GM21360 (cell line): ENCODE measurements at regions not wholly inside any gene's neighbourhood (a gene's known extent, or its start where the extent isn't known, plus 50 kb on each side); places are given as distances from the start of the nearest gene placed in this dataset.
"Not testable (repeated sequence)": the region's sequence is repeated elsewhere in the genome, so short reads cannot be mapped to it uniquely, and the experiment has no call there.

ENCODE experiments used
- ATAC-seq: cut with Tn5 transposase; IDR thresholded peaks from one replicate; pipeline ENCODE4 v1.9.1; 2021; ENCODE audit warnings: mild to moderate bottlenecking, moderate library complexity; ENCODE audit not compliant: unreplicated experiment

DNA sequence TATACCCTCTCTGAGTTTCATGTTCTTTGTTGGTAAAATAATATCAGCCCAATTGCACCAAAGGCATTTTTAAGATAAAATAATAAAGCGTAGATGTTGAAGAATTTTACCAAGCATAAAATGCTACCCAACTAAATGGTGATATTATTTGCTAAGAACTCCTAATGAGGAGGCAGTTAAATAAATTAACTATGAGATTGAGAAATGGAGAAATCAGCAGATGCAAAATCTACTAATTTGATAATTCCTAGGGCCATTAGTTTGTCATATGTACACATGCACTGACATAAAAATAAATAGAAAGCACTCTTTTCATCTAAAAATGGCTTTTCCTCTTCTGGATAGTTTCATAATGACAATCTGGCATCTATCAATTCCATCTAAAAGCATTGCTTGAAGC, 681.5 kb upstream of the FAM98A start:
- no peak for ATAC-seq

GRCh38 chr2:34266908-34267697, 668.0 kb upstream of the FAM98A start:
- ATAC-seq = peak; percentile 98

DNA sequence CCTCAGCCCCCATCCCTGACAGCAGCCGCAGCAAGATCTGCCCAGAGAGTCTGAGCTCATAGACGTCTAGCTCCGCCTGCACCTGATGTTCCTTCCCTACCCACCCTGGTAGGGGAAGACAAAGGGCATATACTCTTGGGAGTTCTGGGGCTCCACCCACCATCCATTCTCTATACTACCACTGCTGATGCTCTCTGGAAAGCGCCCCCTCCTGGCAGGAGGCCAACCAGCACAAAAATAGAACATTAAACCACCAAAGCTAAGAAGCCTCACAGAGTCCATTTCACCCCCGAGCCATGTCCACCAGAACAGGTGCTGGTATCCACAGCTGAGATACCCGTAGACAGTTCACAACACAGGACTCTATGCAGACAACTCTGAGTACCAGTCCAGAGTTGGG, 662.6 kb upstream of the FAM98A start:
- ATAC-seq = no peak

DNA sequence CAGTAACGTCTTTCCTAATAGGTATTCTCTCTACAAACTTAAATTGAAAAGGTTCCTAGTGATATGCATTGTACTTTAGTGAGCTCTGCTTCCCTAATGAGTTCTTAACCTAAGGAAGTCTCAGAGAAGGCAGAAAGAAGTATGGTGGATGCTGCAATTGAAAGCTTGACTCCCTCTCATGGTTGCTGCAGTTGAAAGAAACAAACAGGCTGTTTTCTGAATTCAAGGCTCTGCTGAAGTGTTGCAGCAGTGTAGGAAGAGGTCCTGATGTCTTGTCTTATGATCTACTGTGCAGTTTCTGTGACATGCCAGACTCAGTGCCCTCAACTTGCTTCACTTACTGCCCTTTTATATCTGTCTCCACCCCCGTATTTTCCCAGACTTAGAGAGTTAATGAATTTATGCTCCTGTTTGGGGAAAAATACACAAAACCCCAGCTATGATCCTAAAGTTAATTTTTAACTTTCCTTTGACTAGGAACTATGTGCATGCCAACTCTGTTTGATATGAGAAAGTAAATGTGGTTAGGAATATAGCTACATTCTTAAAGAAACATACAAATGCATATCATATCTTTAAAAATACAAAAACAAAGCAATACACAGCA, 655.3 kb upstream of the FAM98A start:
- ATAC-seq = no peak

- no peak for ATAC-seq
These were observed 653.0 kb upstream of the FAM98A start for GRCh38 chr2:34252111-34252510.

- no peak for ATAC-seq
These were observed 652.5 kb upstream of the FAM98A start for GRCh38 chr2:34251578-34251977.

DNA sequence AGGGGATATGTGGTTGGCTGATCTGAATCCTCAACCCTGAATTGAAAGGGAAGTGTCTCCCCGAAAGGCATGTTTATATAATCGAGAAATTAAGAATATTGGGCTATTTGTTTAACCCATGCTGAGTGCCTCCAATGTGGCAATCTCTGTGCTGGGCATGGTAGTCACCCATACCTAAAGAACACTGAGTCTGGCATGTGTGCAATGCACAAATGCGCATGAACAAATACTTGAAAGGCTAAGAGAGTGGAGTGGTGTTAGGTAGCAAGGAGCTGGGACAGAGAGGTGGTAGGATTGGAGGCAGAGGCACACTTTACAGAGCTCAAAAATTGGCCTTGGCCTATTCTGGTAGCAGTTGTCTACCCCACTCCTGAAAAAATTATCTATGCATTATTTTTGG, 645.1 kb upstream of the FAM98A start:
- ATAC-seq = no peak

GRCh38 chr2:34242763-34243123, 643.6 kb upstream of the FAM98A start:
- no peak for ATAC-seq

GRCh38 chr2:34241905-34242762, 643.0 kb upstream of the FAM98A start:
- no peak for ATAC-seq

GRCh38 chr2:34239511-34239910, 640.4 kb upstream of the FAM98A start:
- ATAC-seq = no peak

DNA sequence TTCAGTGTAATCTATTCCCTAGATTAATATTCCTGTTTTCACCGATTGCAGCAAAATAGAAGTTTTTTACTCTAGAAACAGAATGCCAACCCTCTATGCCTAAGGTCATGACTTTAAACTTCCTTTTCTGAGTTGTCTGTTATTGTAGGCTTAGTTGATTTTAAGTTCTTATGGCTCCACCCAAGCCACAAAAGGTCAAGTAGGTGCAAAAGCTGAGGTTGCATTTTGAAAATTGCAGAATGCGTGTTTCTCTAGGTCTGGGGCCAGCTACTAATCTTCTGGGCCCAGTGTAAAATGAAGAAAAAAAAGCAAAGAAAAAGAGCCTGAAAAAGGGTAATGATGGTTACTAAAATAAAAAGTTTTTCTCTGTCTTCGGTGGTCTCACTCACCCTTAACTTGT, 635.7 kb upstream of the FAM98A start:
- no peak for ATAC-seq

DNA sequence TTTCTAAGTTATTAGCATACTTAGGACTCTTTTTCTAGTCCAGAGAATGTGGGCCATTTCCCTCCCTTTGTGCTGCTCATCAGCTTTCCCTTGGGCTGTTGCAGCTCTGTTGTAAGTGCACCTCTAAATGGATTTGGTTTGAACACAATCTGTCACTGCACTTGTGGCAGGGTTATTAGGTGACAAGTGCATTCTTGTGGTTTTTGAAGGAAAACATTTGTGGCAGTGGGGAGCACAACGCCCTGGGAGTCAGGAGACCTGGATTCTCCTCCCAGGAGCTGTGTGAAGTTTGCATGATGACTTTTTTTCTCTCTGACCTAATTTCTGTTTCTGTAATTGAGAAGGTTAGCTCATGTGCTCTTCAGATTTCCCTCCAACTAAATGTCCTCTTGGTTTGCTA, 630.9 kb upstream of the FAM98A start:
- ATAC-seq = no peak

GRCh38 chr2:34215174-34215573, 616.1 kb upstream of the FAM98A start:
- no peak for ATAC-seq

DNA sequence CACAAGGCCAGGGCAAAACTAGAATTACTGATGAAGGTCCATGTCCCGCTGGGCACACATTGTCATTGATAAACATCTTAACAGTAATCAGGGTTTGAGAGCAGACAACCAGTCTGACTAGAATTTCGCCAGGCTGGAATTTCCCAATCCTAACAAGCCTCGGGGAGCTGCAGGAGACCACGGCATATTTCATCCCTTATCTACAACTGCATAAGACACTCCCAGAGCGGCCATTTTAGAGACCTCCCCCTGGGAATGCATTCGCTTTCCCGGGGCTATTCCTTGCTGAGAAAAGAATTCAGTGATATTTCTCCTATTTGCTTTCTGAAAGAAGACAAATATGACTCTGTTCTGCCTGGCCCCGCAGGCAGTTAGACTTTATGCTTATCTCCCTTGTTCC, 611.3 kb upstream of the FAM98A start:
- not testable (repeated sequence) for ATAC-seq

GRCh38 chr2:34204560-34204959, 605.5 kb upstream of the FAM98A start:
- ATAC-seq = no peak

DNA sequence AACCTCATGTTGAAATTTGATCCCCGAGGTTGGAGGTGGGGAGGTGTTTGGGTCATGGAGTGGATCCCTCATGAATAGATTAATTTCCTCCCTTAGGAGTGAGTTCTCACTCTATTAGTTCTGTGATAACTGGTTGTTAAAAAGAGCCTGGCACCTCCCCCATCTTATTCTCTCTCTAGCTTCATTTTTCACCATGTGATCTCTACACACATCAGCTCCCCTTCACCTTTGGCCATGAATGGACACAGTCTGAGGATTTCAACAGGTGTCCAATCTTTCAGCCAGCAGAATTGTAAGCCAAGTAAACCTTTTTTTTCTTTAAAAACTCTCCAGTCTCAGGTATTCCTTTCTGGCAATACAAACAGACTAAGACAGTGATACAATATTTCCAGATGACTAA, 602.0 kb upstream of the FAM98A start:
- ATAC-seq = no peak

DNA sequence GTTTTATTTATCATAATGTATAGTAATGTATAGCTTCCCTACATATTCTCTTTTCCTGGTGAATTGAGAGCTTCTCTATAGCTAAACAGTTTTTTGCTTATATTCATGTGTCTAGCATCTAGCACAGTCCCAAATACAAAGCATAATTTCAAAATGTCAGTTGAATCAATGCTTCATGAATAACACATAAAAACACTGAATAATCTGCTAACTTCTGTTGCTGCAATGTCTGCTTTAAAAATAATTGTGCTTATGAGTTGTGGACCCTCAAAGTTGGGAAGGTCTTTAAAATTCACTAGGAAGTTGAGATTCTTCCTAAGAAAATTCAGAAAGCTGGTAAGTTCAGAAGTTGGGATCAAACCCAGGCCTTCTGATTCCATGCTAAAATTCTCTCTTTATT, 600.9 kb upstream of the FAM98A start:
- no peak for ATAC-seq

GRCh38 chr2:34193164-34193563, 594.1 kb upstream of the FAM98A start:
- no peak for ATAC-seq

DNA sequence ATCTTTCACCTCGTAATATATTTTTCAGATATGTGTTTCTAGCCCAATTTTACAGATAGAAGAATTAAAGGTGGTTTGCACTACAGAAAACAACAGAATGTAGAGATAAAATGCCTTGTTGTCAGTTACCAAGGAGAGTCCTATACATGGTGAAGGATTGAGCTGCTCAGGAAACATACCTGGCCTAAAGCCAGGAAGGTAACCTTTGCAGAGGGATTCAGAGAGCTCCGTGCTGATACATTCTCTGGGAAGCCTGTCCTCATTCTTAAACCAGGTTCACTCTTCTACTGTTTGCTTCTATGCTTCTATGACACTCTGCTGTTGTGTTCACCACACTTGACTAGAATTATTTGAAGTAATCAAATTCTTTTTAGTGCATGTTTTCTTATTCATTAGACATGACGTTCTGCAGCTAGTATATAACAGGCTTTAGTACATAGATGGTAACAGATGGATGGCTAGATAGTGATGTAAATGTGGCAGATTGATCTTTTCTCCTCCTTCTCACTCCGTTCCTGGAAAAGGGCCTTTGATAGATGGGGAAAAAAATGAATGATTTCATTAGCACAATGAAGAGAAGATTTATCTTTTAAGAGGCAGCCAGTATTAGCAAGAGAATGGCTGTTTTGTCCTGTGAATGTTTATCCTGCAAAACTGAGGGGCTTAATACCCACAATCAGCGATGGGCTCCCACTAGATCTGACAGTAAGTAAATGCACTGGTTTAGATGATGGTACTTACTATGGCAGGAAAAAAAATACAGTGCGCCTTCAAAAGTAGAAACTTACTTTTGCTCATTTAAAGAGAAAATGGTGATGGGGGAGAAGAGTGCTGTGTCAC, 589.6 kb upstream of the FAM98A start:
- ATAC-seq = no peak

- no peak for ATAC-seq
These were observed 580.4 kb upstream of the FAM98A start for GRCh38 chr2:34179511-34179910.

- no peak for ATAC-seq
These were observed 579.4 kb upstream of the FAM98A start for GRCh38 chr2:34178482-34178881.
